ENCODE measurements at regions not wholly inside any gene's neighbourhood (a gene's known extent, or its start where the extent isn't known, plus 50 kb on each side); places are given as distances from the start of the nearest gene placed in this dataset.

DNA sequence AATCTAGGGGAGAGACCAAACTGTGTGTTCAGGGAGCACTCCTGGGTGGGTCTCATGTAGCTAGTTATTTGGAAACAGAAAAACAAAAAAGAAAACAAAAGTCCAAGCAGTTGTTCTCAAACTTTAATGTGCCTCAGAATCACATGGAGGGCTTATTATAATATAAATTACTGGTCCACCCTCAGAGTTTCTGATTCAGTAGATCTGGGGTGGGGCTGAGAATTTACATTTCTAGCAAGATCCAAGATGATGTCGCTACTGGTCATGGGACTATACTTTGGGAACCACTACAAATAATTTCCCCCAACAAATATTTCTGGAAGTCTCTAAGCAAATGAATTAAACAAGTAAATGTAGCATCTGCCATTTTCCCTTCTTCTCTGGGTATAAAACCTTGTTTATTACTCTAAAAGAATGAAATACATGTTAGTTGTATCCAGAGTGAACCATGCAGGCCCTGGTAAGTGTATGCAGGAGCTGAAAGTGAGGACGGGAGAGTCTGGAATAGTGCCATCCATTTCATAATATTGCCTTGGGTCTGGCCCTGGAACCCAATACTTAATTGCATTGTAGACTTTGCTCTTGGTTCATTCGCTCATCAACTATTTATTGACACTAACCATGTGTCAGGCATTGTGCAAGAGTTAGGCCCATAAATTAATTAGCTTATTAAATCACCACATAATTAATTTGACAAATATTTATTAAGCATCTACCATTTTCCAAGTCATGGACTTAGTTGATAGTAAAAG is 490.8 kb downstream of the EPM2A start:
- Histone ChIP-seq H3K36me3 (no peaks in the 10 kb centered on the region), H3K4me1 (no peaks in the 10 kb centered on the region), H3K4me3 (no peak overlapping the region), H3K9me3 (no peaks in the 10 kb centered on the region), H3K27ac (no peak overlapping the region), H3K27me3 (no peaks in the 10 kb centered on the region)
- intact Hi-C loops (cut with DNase I; ENCODE audit: low total_unique reads) = no loop called here
- DNase-seq = peak in 1 of 2 donors; percentile 16
- WGBS, 5 donors = 71 to 83% (median 75%) methylated on average over 3 of the region's 3 CpGs
- TF ChIP-seq EP300 (IDR thresholded peaks at IDR 0.05) = no peak
- TF ChIP-seq, protein P1, sequence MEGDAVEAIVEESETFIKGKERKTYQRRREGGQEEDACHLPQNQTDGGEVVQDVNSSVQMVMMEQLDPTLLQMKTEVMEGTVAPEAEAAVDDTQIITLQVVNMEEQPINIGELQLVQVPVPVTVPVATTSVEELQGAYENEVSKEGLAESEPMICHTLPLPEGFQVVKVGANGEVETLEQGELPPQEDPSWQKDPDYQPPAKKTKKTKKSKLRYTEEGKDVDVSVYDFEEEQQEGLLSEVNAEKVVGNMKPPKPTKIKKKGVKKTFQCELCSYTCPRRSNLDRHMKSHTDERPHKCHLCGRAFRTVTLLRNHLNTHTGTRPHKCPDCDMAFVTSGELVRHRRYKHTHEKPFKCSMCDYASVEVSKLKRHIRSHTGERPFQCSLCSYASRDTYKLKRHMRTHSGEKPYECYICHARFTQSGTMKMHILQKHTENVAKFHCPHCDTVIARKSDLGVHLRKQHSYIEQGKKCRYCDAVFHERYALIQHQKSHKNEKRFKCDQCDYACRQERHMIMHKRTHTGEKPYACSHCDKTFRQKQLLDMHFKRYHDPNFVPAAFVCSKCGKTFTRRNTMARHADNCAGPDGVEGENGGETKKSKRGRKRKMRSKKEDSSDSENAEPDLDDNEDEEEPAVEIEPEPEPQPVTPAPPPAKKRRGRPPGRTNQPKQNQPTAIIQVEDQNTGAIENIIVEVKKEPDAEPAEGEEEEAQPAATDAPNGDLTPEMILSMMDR (IDR thresholded peaks at IDR 0.05) = no peak
- no peak for TF ChIP-seq POLR2A (IDR thresholded peaks at IDR 0.05)
- TF ChIP-seq POLR2AphosphoS5 (IDR thresholded peaks at IDR 0.05) = no peak

DNA sequence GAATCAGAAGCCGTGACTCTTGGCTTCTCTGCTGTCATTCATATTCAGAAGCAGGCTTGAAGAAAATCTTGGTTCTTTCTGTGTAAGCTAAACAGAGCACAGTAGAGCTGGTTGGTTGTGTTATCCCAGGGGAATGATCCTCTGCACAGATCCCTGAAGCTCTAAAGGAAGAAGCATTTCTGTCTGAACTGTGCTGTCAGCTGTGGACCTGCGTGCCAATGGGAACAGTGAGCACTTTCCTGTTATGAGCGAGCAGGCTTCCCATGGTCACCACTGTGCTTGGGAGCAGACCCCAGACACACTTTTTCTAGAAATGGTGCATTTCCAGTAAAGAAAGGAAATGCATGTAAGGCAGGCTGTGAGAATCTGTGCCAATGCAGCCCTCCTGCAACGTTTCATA is 490.2 kb downstream of the EPM2A start:
- no peaks in the 10 kb centered on the region for H3K9me3 ChIP-seq
- no peak overlapping the region for H3K4me3 ChIP-seq
- H3K27ac ChIP-seq = no peak overlapping the region
- DNase-seq = peak in 1 of 2 donors; percentile 23
- no peaks in the 10 kb centered on the region for H3K36me3 ChIP-seq
- 64 to 77% (median 68%) methylated on average over 4 of the region's 4 CpGs for WGBS, 5 donors
- intact Hi-C loops (cut with DNase I; ENCODE audit: low total_unique reads) = no loop called here
- no peaks in the 10 kb centered on the region for H3K27me3 ChIP-seq
- TF ChIP-seq EP300 (IDR thresholded peaks at IDR 0.05) (no peak), POLR2A (IDR thresholded peaks at IDR 0.05) (no peak), POLR2AphosphoS5 (IDR thresholded peaks at IDR 0.05) (no peak)
- TF ChIP-seq, protein P1 (IDR thresholded peaks at IDR 0.05) = no peak
- no peaks in the 10 kb centered on the region for H3K4me1 ChIP-seq

DNA sequence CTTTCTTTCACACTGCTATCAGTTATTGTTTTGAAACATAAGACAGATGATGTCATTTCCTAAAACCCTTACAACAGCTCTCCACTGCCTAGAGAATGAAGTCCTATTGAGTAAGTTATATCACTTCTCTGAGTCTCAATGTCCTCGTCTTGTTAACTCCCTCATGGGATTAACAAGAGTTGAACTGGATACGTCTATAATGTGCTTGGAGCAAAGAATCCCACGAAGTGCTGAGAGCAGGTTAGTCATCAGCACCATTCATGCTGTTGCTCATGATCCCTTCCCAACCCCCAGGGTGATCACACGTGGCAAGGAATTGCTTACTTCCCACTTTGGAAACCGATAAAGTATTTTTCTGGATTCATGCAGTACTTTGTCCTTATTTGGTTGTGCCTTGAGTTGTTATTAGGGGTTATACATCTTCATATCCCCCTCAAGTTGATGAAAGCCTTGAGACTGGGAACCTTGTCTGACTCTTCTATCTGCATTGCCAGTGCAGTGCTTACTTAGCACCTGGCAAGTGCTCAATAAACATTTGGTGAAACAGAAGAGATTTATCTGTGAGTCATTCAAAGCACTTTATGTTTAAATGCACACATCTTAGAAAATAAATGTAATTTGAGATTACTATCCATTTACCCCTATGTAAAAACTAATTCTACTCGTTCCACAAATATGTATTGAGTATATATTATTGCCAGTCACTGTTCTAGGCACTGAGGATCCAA is 487.5 kb downstream of the EPM2A start:
- intact Hi-C loops (cut with DNase I; ENCODE audit: low total_unique reads) = no loop called here
- H3K9me3 ChIP-seq = no peaks in the 10 kb centered on the region
- WGBS, 5 donors = 61 to 79% (median 71%) methylated on average over 6 of the region's 6 CpGs
- DNase-seq = no peak
- H3K4me3 ChIP-seq = no peak overlapping the region
- no peak overlapping the region for H3K27ac ChIP-seq
- H3K4me1 ChIP-seq = no peaks in the 10 kb centered on the region
- H3K27me3 ChIP-seq = no peaks in the 10 kb centered on the region
- TF ChIP-seq POLR2AphosphoS5 (IDR thresholded peaks at IDR 0.05) (no peak), EP300 (IDR thresholded peaks at IDR 0.05) (no peak), POLR2A (IDR thresholded peaks at IDR 0.05) (no peak)
- TF ChIP-seq, protein P1 (IDR thresholded peaks at IDR 0.05) = no peak
- no peaks in the 10 kb centered on the region for H3K36me3 ChIP-seq

DNA sequence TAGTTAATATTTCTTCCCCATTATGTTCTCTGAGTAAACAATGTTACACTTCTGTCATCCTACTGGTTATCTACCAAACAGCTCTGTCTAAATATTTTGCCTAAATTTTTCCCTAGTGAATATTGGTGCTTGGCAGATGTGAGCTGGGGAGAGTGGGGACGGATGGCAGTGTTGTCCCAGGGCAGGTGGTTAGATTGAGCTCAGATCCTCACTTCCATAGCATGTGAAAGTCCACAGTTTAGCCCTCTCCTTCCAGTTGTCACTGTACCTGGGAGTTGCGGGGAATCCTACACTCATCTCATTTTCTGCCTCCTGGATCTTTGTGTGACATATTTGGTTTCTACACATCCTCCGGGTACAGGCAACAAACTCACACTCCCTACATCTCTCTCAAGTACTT is 484.9 kb downstream of the EPM2A start:
- no peak for TF ChIP-seq POLR2AphosphoS5 (IDR thresholded peaks at IDR 0.05)
- no peak for TF ChIP-seq POLR2A (IDR thresholded peaks at IDR 0.05)
- TF ChIP-seq EP300 (IDR thresholded peaks at IDR 0.05) = no peak
- TF ChIP-seq, protein P1 (IDR thresholded peaks at IDR 0.05) = no peak
- H3K27me3 ChIP-seq = no peaks in the 10 kb centered on the region
- no peak overlapping the region for H3K27ac ChIP-seq
- intact Hi-C loops (cut with DNase I; ENCODE audit: low total_unique reads) = no loop called here
- no peak overlapping the region for H3K4me3 ChIP-seq
- H3K36me3 ChIP-seq = no peaks in the 10 kb centered on the region
- WGBS, 5 donors = 65 to 78% (median 72%) methylated on average over 3 of the region's 3 CpGs
- DNase-seq = no peak
- H3K4me1 ChIP-seq = no peaks in the 10 kb centered on the region
- H3K9me3 ChIP-seq = peaks cover 0 to 4% (median 0%) of the 10 kb centered on the region in 4 donors
